ENCODE measurements at regions not wholly inside any gene's neighbourhood (a gene's known extent, or its start where the extent isn't known, plus 50 kb on each side); places are given as distances from the start of the nearest gene placed in this dataset.

- no peaks in the 10 kb centered on the region for H3K9me2 ChIP-seq
- H3K4me2 ChIP-seq, result no peak overlapping the region
- H3K27ac ChIP-seq (ENCODE audit: low read depth in 2 of 2, low read length in 1 of 2), result no peak overlapping the region
- no peaks in the 10 kb centered on the region for H3K9me3 ChIP-seq
- CTCF ChIA-PET, result no interaction called here
- H3K4me1 ChIP-seq (ENCODE audit: control insufficient read depth in 1 of 2, insufficient read depth in 2 of 2, low read depth in 1 of 2, low read length in 1 of 2), result peaks cover 4 to 13% of the 10 kb centered on the region in 2 experiments; a peak in 2 of 4 replicates
- no peaks in the 10 kb centered on the region for H3K36me3 ChIP-seq (replicated peaks in 1 of 2; ENCODE audit: control insufficient read depth in 1 of 2, insufficient read depth in 2 of 2, low read length in 1 of 2)
- no peaks in the 10 kb centered on the region for H3K79me2 ChIP-seq (ENCODE audit: insufficient read depth)
- TF ChIP-seq TAF1 (IDR thresholded peaks at IDR 0.05; ENCODE audit: borderline replicate concordance, low read depth, low read length) (no peak), MEF2A (IDR thresholded peaks at IDR 0.05; ENCODE audit: borderline replicate concordance, low read depth) (no peak), JUND (IDR thresholded peaks at IDR 0.05) (no peak), TEAD4 (IDR thresholded peaks at IDR 0.05; ENCODE audit: borderline replicate concordance, insufficient read depth) (no peak), RCOR1 (IDR thresholded peaks at IDR 0.05; ENCODE audit: low read length) (no peak), NRF1 (IDR thresholded peaks at IDR 0.05; ENCODE audit: low read depth, low read length) (no peak), USF1 (IDR thresholded peaks at IDR 0.05; ENCODE audit: borderline replicate concordance, low read depth) (no peak), FOSL2 (IDR thresholded peaks at IDR 0.05; ENCODE audit: borderline replicate concordance, low read depth) (no peak)
- no peaks in the 10 kb centered on the region for H3F3A ChIP-seq (replicated peaks; ENCODE audit: insufficient read depth)
- H3K9ac ChIP-seq, result no peak overlapping the region
- H3K4me3 ChIP-seq (ENCODE audit: low read depth in 2 of 2, low read length in 1 of 2), result no peak overlapping the region
- no peaks in the 10 kb centered on the region for H4K20me1 ChIP-seq (ENCODE audit: insufficient read depth)
- no peak for DNase-seq
- no peaks in the 10 kb centered on the region for H3K27me3 ChIP-seq (ENCODE audit: insufficient read depth)
- H2AFZ ChIP-seq (ENCODE audit: low read depth), result no peak overlapping the region
- POLR2A ChIA-PET, result no interaction called here
Measured at GRCh38 chr1:221608835-221609320, 133.0 kb downstream of the DUSP10 start.

- no peak overlapping the region for H3K4me3 ChIP-seq (ENCODE audit: low read depth in 2 of 2, low read length in 1 of 2)
- H3K4me2 ChIP-seq, result peak overlapping the region; percentile 3; the same call in 1 of the 2 replicates
- H4K20me1 ChIP-seq (ENCODE audit: insufficient read depth), result no peaks in the 10 kb centered on the region
- H3K9ac ChIP-seq, result no peak overlapping the region
- no peaks in the 10 kb centered on the region for H3K9me3 ChIP-seq
- peaks cover 4 to 13% of the 10 kb centered on the region in 2 experiments; a peak in 2 of 4 replicates for H3K4me1 ChIP-seq (ENCODE audit: control insufficient read depth in 1 of 2, insufficient read depth in 2 of 2, low read depth in 1 of 2, low read length in 1 of 2)
- H3K9me2 ChIP-seq, result no peaks in the 10 kb centered on the region
- TF ChIP-seq REST (IDR thresholded peaks at IDR 0.05; ENCODE audit: low read depth, low read length) (no peak), POLR2AphosphoS5 (IDR thresholded peaks at IDR 0.05; ENCODE audit: low read depth, low read length) (no peak), RXRA (IDR thresholded peaks at IDR 0.05; ENCODE audit: borderline replicate concordance, low read depth) (no peak), NFIC (IDR thresholded peaks at IDR 0.05; ENCODE audit: borderline replicate concordance) (no peak), YY1 (IDR thresholded peaks at IDR 0.05; ENCODE audit: low read depth) (no peak), MEF2A (IDR thresholded peaks at IDR 0.05; ENCODE audit: borderline replicate concordance, low read depth) (no peak), ZBTB33 (IDR thresholded peaks at IDR 0.05; ENCODE audit: borderline replicate concordance, low read depth) (no peak), FOXM1 (IDR thresholded peaks at IDR 0.05; ENCODE audit: low read depth) (no peak), SMC3 (IDR thresholded peaks at IDR 0.05; ENCODE audit: low read depth, low read length) (no peak), GATA2 (CRISPR knock-in tag; IDR thresholded peaks at IDR 0.05) (no peak)
- WGBS (ENCODE audit: low lambda C conversion rate), result 20% methylated on average over 2 of the region's 2 CpGs
- H3K27ac ChIP-seq (ENCODE audit: low read depth in 2 of 2, low read length in 1 of 2), result peak overlapping the region; percentile 56 to 86; a peak in 3 of 4 replicates
- H2AFZ ChIP-seq (ENCODE audit: low read depth), result no peak overlapping the region
- H3F3A ChIP-seq (replicated peaks; ENCODE audit: insufficient read depth), result no peaks in the 10 kb centered on the region
- H3K36me3 ChIP-seq (replicated peaks in 1 of 2; ENCODE audit: control insufficient read depth in 1 of 2, insufficient read depth in 2 of 2, low read length in 1 of 2), result no peaks in the 10 kb centered on the region
- ChIA-PET POLR2A (no interaction called here), CTCF (interaction anchor here (0.6 to 1.5 kb wide), 5 partner anchors 9 to 432 kb away, joined by 3 to 5 read pairs (median 3); partner anchors contain the start of gene DUSP10)
- no peak for DNase-seq
- H3K79me2 ChIP-seq (ENCODE audit: insufficient read depth), result no peaks in the 10 kb centered on the region
- no peaks in the 10 kb centered on the region for H3K27me3 ChIP-seq (ENCODE audit: insufficient read depth)
Measured at GRCh38 chr1:221611656-221612046, 130.2 kb downstream of the DUSP10 start.
